Ovary (tissue), 7 donors: ENCODE measurements at regions not wholly inside any gene's neighbourhood (a gene's known extent, or its start where the extent isn't known, plus 50 kb on each side); places are given as distances from the start of the nearest gene placed in this dataset.

Experiments
- DNase-seq, 5 donors: peaks; one replicate each; pipeline ENCODE4 v3.0.0-alpha.2; 2019 to 2020
- H3K27ac ChIP-seq, 2 donors: fragments of 200-600 bp; one replicate each; pipeline versions ENCODE4 v1.5.1 to v1.8.0; 2019 to 2022
- H3K27me3 ChIP-seq: fragments of 200-600 bp; one replicate; pipeline ENCODE4 v1.8.0; 2022
- H3K36me3 ChIP-seq: fragments of 200-600 bp; sonication (generic); one replicate; pipeline ENCODE4 v1.5.1; 2019
- H3K4me1 ChIP-seq: one replicate; pipeline ENCODE4 v1.8.1; 2013; ENCODE audit warnings: mild to moderate bottlenecking, moderate library complexity; ENCODE audit not compliant: insufficient read depth
- H3K4me3 ChIP-seq: fragments of 200-600 bp; sonication (generic); one replicate; pipeline ENCODE4 v1.5.1; 2017
- H3K9me3 ChIP-seq, 2 donors: fragments of 200-600 bp in 1 of 2; sonication (generic) in 1 of 2; one replicate each; pipeline versions ENCODE4 v1.5.1 to v1.8.1; 2013 to 2019; ENCODE audit warnings: mild to moderate bottlenecking in 1 of 2, moderate library complexity in 1 of 2
- CTCF ChIP-seq, 3 donors: fragments of 450-650 bp in 2 of 3; fragments of 200-600 bp in 1 of 3; IDR thresholded peaks; one replicate each; pipeline versions ENCODE4 v1.5.1 to v1.8.0; 2016 to 2022; ENCODE audit warnings: antibody characterized with exemption in 3 of 3, mild to moderate bottlenecking in 1 of 3
- EP300 ChIP-seq: sonication (generic); formaldehyde crosslinking; IDR thresholded peaks from one replicate; pipeline ENCODE4 v1.6.1; 2017; ENCODE audit warnings: antibody characterized with exemption
- POLR2A ChIP-seq: fragments of 450-650 bp; IDR thresholded peaks from one replicate; pipeline ENCODE4 v1.6.1; 2017; ENCODE audit warnings: antibody characterized with exemption, mild to moderate bottlenecking, moderate library complexity
- WGBS, 3 donors: extraction: QIAGEN DNeasy Blood & Tissue Kit in 1 of 3; methylation state at CpG; one replicate each; pipeline versions ENCODE4 v1.1.5 to v1.1.7; 2013 to 2017; 5-methylcytosine and 5-hydroxymethylcytosine counted together
- intact Hi-C, 4 donors: fragments of 100-400 bp; cut with DNase I; formaldehyde crosslinking; loops; one replicate each; pipeline versions ENCODE4 v1.11.0 to v1.15.1; 2022 to 2023
- donor health status: DM: no; HTN: no; CAD: no; lungs with moderate emphysema.
- donor health status: DM: no; HTN: no; CAD: no.
- donor health status: Bipolar disorder and iron deficiency.
- donor health status: DM: no; HTN: no; CAD: no.
- donor health status: DM: yes; HTN: yes; CAD: no.

- TF ChIP-seq EP300 (no peak), POLR2A (no peak), CTCF (IDR thresholded peaks at IDR 0.05) (no peak)
- 72 to 79% (median 76%) methylated on average over 4 of the region's 4 CpGs for WGBS, 3 donors
These were observed 304.0 kb downstream of the SHQ1 start for GRCh38 chr3:72544239-72544638.

GRCh38 chr3:72543246-72543645 lies 305.0 kb downstream of the SHQ1 start:
- Histone ChIP-seq H3K27me3 (no peaks in the 10 kb centered on the region), H3K27ac (no peak overlapping the region), H3K4me3 (no peak overlapping the region), H3K4me1 (no peaks in the 10 kb centered on the region), H3K36me3 (no peaks in the 10 kb centered on the region), H3K9me3 (no peaks in the 10 kb centered on the region)
- TF ChIP-seq POLR2A, result no peak
- no peak for TF ChIP-seq EP300
- no peak for TF ChIP-seq CTCF (IDR thresholded peaks at IDR 0.05)
- WGBS, 3 donors, result 75 to 82% (median 78%) methylated on average over 3 of the region's 3 CpGs
- intact Hi-C loops, result no loop called here
- no peak for DNase-seq

More at GRCh38 chr3:72544239-72544638, 304.0 kb downstream of the SHQ1 start:
- Histone ChIP-seq H3K4me3 (no peak overlapping the region), H3K4me1 (no peaks in the 10 kb centered on the region), H3K27ac (no peak overlapping the region), H3K9me3 (no peaks in the 10 kb centered on the region), H3K27me3 (no peaks in the 10 kb centered on the region), H3K36me3 (no peaks in the 10 kb centered on the region)
- DNase-seq, result no peak
- intact Hi-C loops, result no loop called here

- DNase-seq, result no peak
- Histone ChIP-seq H3K27me3 (no peaks in the 10 kb centered on the region), H3K9me3 (no peaks in the 10 kb centered on the region), H3K27ac (no peak overlapping the region), H3K4me3 (no peak overlapping the region), H3K36me3 (no peaks in the 10 kb centered on the region), H3K4me1 (no peaks in the 10 kb centered on the region)
- intact Hi-C loops, result no loop called here
- TF ChIP-seq POLR2A, result no peak
- no peak for TF ChIP-seq CTCF (IDR thresholded peaks at IDR 0.05)
- no peak for TF ChIP-seq EP300
- WGBS, 3 donors, result 92 to 96% (median 95%) methylated on average over 6 of the region's 6 CpGs
These were observed 305.5 kb downstream of the SHQ1 start for GRCh38 chr3:72542781-72543180.

- intact Hi-C loops, result no loop called here
- Histone ChIP-seq H3K4me1 (no peaks in the 10 kb centered on the region), H3K9me3 (no peaks in the 10 kb centered on the region), H3K36me3 (no peaks in the 10 kb centered on the region), H3K27me3 (no peaks in the 10 kb centered on the region), H3K27ac (no peak overlapping the region), H3K4me3 (no peak overlapping the region)
- no peak for DNase-seq
- no peak for TF ChIP-seq POLR2A
- no peak for TF ChIP-seq CTCF (IDR thresholded peaks at IDR 0.05)
- TF ChIP-seq EP300, result no peak
- 88 to 89% (median 89%) methylated on average over 5 of the region's 5 CpGs for WGBS, 3 donors
These were observed 308.4 kb downstream of the SHQ1 start for GRCh38 chr3:72539856-72540255.
